ENCODE measurements at regions not wholly inside any gene's neighbourhood (a gene's known extent, or its start where the extent isn't known, plus 50 kb on each side); places are given as distances from the start of the nearest gene placed in this dataset.

DNA sequence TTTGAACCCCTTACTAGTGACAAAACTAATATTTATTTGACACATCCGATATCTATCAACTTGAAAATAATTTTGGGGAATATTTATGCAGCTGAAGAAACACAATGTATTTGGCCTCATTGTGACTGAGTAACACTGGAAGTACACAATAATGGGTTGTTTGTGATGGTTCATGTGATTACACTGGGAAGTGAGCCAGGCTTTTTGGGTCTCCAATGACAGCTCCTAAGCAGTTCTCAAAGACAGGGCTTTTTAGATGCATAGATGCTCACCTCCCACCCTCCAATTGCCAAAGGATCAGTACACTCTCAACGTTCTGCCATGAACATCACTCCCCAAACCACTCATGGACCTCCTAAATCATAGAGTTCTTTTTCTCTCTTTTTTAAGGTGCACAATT, 170.0 kb downstream of the SLC24A2 start:
- Mint-ChIP-seq H3K36me3 (no peaks in the 10 kb centered on the region), H3K4me3 (no peak overlapping the region), H3K9me3 (no peaks in the 10 kb centered on the region), H3K27me3 (peaks cover 11 to 34% (median 23%) of the 10 kb centered on the region in 5 donors), H3K4me1 (no peaks in the 10 kb centered on the region), H3K27ac (no peak overlapping the region)
- DNase-seq (no peak), ATAC-seq (no peak)
- H3K4me1 ChIP-seq (ENCODE audit: control insufficient read depth in 2 of 2, insufficient read depth in 2 of 2, low read length in 2 of 2): no peaks in the 10 kb centered on the region
- intact Hi-C loops (cut with micrococcal nuclease): no loop called here
- CTCF ChIA-PET: no interaction called here
- H3K36me3 ChIP-seq (ENCODE audit: control insufficient read depth in 2 of 3, insufficient read depth in 3 of 3, low read length in 3 of 3): no peaks in the 10 kb centered on the region
- POLR2A ChIA-PET: no interaction called here
- no peaks in the 10 kb centered on the region for H3K27me3 ChIP-seq (ENCODE audit: control insufficient read depth in 2 of 2, insufficient read depth in 2 of 2, low read length in 2 of 2)
- H3K27ac ChIP-seq (ENCODE audit: low read depth, low read length): no peak overlapping the region
- no peaks in the 10 kb centered on the region for H3K9me3 ChIP-seq (ENCODE audit: control insufficient read depth in 2 of 3, low read length in 3 of 3)
- H3K4me3 ChIP-seq (ENCODE audit: low read length): no peak overlapping the region

DNA sequence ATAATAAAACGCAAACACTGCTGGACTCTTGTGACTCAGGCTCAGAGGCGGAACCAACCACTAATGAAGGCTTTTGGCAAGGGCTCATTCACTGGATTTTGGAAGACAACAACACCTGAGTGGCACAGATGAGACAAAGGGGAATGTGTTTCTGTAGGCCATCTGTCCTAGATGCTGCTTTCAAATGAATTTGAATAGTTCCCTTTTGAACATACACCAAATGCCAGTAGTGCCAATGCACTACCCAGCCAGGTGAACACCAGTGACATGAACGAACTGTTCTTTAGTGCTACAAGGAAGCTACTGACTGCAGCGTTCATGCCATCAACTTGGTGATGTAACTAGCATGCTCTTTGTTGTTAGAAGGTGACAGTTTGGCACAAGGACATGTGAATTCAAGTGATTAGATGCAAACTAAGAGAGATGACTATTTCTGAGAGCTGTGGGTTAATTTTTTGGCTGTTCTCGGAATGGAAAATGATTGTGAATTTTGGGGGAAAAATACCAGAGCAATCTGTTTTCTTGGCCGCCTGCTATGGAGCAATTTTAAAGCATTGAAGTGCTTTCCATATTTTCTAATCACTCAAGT, 173.7 kb downstream of the SLC24A2 start:
- POLR2A ChIA-PET: no interaction called here
- no peaks in the 10 kb centered on the region for H3K36me3 ChIP-seq (ENCODE audit: control insufficient read depth in 2 of 3, insufficient read depth in 3 of 3, low read length in 3 of 3)
- ATAC-seq (no peak), DNase-seq (no peak)
- no peaks in the 10 kb centered on the region for H3K4me1 ChIP-seq (ENCODE audit: control insufficient read depth in 2 of 2, insufficient read depth in 2 of 2, low read length in 2 of 2)
- Mint-ChIP-seq H3K27me3 (peaks cover 17 to 38% (median 23%) of the 10 kb centered on the region in 5 donors), H3K4me1 (no peaks in the 10 kb centered on the region), H3K4me3 (no peak overlapping the region), H3K27ac (no peak overlapping the region), H3K9me3 (peaks cover 0 to 4% (median 0%) of the 10 kb centered on the region in 11 donors), H3K36me3 (no peaks in the 10 kb centered on the region)
- H3K27me3 ChIP-seq (ENCODE audit: control insufficient read depth in 2 of 2, insufficient read depth in 2 of 2, low read length in 2 of 2): no peaks in the 10 kb centered on the region
- intact Hi-C loops (cut with micrococcal nuclease): no loop called here
- CTCF ChIA-PET: no interaction called here
- no peak overlapping the region for H3K4me3 ChIP-seq (ENCODE audit: low read length)
- H3K27ac ChIP-seq (ENCODE audit: low read depth, low read length): no peak overlapping the region
- no peaks in the 10 kb centered on the region for H3K9me3 ChIP-seq (ENCODE audit: control insufficient read depth in 2 of 3, low read length in 3 of 3)

DNA sequence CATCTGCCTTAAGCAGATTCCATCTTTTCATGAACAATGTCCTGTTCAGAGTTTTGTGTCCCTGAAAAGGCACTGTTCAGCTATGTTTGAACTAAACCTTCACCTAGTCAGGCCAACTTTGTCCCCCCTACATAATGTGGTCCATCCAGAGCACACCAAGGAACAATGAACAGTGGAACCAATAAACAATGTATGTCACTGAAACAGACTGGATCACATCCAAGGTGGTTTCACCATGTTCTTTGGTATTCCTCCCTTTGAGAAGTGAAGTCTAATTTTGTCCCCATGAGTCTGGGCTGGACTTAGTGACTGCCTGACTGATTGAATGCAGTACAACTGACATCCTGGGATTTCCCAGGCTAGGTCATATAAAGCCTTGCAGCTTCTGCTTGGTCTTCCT, 174.5 kb downstream of the SLC24A2 start:
- Mint-ChIP-seq H3K27ac (no peak overlapping the region), H3K4me3 (no peak overlapping the region), H3K4me1 (no peaks in the 10 kb centered on the region), H3K36me3 (no peaks in the 10 kb centered on the region), H3K27me3 (peaks cover 16 to 36% (median 31%) of the 10 kb centered on the region in 5 donors), H3K9me3 (peaks cover 0 to 4% (median 0%) of the 10 kb centered on the region in 11 donors)
- no peak overlapping the region for H3K4me3 ChIP-seq (ENCODE audit: low read length)
- DNase-seq (no peak), ATAC-seq (no peak)
- H3K36me3 ChIP-seq (ENCODE audit: control insufficient read depth in 2 of 3, insufficient read depth in 3 of 3, low read length in 3 of 3): no peaks in the 10 kb centered on the region
- H3K9me3 ChIP-seq (ENCODE audit: control insufficient read depth in 2 of 3, low read length in 3 of 3): no peaks in the 10 kb centered on the region
- intact Hi-C loops (cut with micrococcal nuclease): no loop called here
- POLR2A ChIA-PET: no interaction called here
- H3K27ac ChIP-seq (ENCODE audit: low read depth, low read length): no peak overlapping the region
- CTCF ChIA-PET: no interaction called here
- H3K27me3 ChIP-seq (ENCODE audit: control insufficient read depth in 2 of 2, insufficient read depth in 2 of 2, low read length in 2 of 2): no peaks in the 10 kb centered on the region
- no peaks in the 10 kb centered on the region for H3K4me1 ChIP-seq (ENCODE audit: control insufficient read depth in 2 of 2, insufficient read depth in 2 of 2, low read length in 2 of 2)

DNA sequence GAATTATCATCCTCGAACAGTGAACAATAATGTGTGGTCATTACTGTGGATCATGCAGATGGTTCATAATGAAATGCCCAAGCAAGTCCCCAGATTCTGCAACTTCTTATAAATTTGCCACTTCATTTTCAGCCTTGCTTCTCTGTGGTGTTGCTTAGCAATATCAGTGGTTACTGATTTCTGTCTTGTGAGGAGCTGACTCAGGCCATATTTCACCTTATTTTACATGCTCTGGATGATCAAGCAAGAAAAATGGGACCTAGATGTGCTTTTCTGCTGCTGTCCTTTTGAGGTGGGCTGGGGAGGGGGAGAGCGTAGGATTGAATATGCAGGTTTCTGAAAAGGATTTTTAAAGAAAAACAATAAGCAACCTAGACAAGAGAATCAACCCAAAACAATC, 188.3 kb downstream of the SLC24A2 start:
- Mint-ChIP-seq H3K4me1 (no peaks in the 10 kb centered on the region), H3K27me3 (peaks cover 6 to 19% (median 13%) of the 10 kb centered on the region in 5 donors), H3K4me3 (no peak overlapping the region), H3K9me3 (peaks cover 0 to 4% (median 0%) of the 10 kb centered on the region in 11 donors), H3K27ac (no peak overlapping the region), H3K36me3 (no peaks in the 10 kb centered on the region)
- no peaks in the 10 kb centered on the region for H3K9me3 ChIP-seq (ENCODE audit: control insufficient read depth in 2 of 3, low read length in 3 of 3)
- DNase-seq: no peak
- no peak overlapping the region for H3K27ac ChIP-seq (ENCODE audit: low read depth, low read length)
- ATAC-seq: no peak
- ChIA-PET POLR2A (no interaction called here), CTCF (no interaction called here)
- H3K4me3 ChIP-seq (ENCODE audit: low read length): no peak overlapping the region
- H3K36me3 ChIP-seq (ENCODE audit: control insufficient read depth in 2 of 3, insufficient read depth in 3 of 3, low read length in 3 of 3): no peaks in the 10 kb centered on the region
- intact Hi-C loops (cut with micrococcal nuclease): no loop called here
- no peaks in the 10 kb centered on the region for H3K4me1 ChIP-seq (ENCODE audit: control insufficient read depth in 2 of 2, insufficient read depth in 2 of 2, low read length in 2 of 2)
- H3K27me3 ChIP-seq (ENCODE audit: control insufficient read depth in 2 of 2, insufficient read depth in 2 of 2, low read length in 2 of 2): no peaks in the 10 kb centered on the region

DNA sequence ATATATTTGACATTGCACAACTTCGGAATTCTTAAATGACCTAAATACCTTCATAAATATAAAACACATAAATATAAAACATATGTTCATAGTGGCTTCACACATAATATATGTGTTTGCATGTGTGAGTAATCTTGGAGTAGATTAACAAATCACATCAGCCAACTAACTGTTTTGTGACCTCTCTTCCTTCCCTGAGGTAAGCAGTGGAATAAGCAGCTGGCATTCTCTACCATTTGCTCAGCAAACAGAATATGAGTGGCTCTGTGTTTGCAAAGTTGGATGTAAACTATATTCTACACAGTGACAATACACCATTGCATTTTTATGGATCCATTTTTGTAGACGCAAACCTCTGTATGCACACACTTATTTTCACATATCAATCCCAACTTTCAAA, 189.9 kb downstream of the ACER2 start:
- H3K4me1 ChIP-seq (ENCODE audit: control insufficient read depth in 2 of 2, insufficient read depth in 2 of 2, low read length in 2 of 2): no peaks in the 10 kb centered on the region
- no peak overlapping the region for H3K27ac ChIP-seq (ENCODE audit: low read depth, low read length)
- DNase-seq (no peak), ATAC-seq (no peak)
- no peak overlapping the region for H3K4me3 ChIP-seq (ENCODE audit: low read length)
- H3K27ac Mint-ChIP-seq: no peak overlapping the region
- peaks cover 0 to 3% of the 10 kb centered on the region in 2 donors for H3K27me3 ChIP-seq (ENCODE audit: control insufficient read depth in 2 of 2, insufficient read depth in 2 of 2, low read length in 2 of 2)
- intact Hi-C loops (cut with micrococcal nuclease): no loop called here
- H3K36me3 ChIP-seq (ENCODE audit: control insufficient read depth in 2 of 3, insufficient read depth in 3 of 3, low read length in 3 of 3): no peaks in the 10 kb centered on the region
- peaks cover 0 to 4% (median 0%) of the 10 kb centered on the region in 11 donors for H3K9me3 Mint-ChIP-seq
- no peaks in the 10 kb centered on the region for H3K36me3 Mint-ChIP-seq
- H3K27me3 Mint-ChIP-seq: peaks cover 6 to 27% (median 17%) of the 10 kb centered on the region in 5 donors
- no peaks in the 10 kb centered on the region for H3K9me3 ChIP-seq (ENCODE audit: control insufficient read depth in 2 of 3, low read length in 3 of 3)
- no peaks in the 10 kb centered on the region for H3K4me1 Mint-ChIP-seq
- no peak overlapping the region for H3K4me3 Mint-ChIP-seq
- POLR2A ChIA-PET: no interaction called here
- CTCF ChIA-PET: no interaction called here

DNA sequence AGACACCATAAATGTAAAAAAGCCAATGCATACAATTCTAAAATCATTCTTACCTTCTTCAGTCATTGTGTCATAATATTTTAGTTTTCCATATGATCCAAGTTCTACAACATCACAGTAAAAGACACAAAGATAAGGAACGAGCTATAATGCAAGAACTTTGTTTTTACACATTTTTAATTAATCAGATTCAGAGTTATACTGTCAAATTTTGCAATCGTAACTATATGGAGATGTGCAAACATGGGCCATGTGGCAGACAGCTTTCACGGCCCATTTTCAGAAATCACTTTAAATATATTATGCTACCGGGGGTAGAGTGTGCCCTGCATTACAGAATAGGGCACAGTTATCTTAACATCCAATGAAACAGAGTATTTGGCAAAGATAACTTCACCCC, 188.4 kb downstream of the ACER2 start:
- H3K9me3 ChIP-seq (ENCODE audit: control insufficient read depth in 2 of 3, low read length in 3 of 3): no peaks in the 10 kb centered on the region
- ATAC-seq: no peak
- no peak for DNase-seq
- H3K36me3 ChIP-seq (ENCODE audit: control insufficient read depth in 2 of 3, insufficient read depth in 3 of 3, low read length in 3 of 3): no peaks in the 10 kb centered on the region
- peaks cover 5 to 30% (median 20%) of the 10 kb centered on the region in 5 donors for H3K27me3 Mint-ChIP-seq
- no peak overlapping the region for H3K27ac Mint-ChIP-seq
- H3K4me3 Mint-ChIP-seq: no peak overlapping the region
- H3K36me3 Mint-ChIP-seq: no peaks in the 10 kb centered on the region
- intact Hi-C loops (cut with micrococcal nuclease): no loop called here
- H3K4me3 ChIP-seq (ENCODE audit: low read length): no peak overlapping the region
- H3K9me3 Mint-ChIP-seq: peaks cover 0 to 4% (median 0%) of the 10 kb centered on the region in 11 donors
- H3K27ac ChIP-seq (ENCODE audit: low read depth, low read length): no peak overlapping the region
- ChIA-PET POLR2A (no interaction called here), CTCF (no interaction called here)
- peaks cover 0 to 3% of the 10 kb centered on the region in 2 donors for H3K27me3 ChIP-seq (ENCODE audit: control insufficient read depth in 2 of 2, insufficient read depth in 2 of 2, low read length in 2 of 2)
- H3K4me1 ChIP-seq (ENCODE audit: control insufficient read depth in 2 of 2, insufficient read depth in 2 of 2, low read length in 2 of 2): no peaks in the 10 kb centered on the region
- H3K4me1 Mint-ChIP-seq: no peaks in the 10 kb centered on the region

DNA sequence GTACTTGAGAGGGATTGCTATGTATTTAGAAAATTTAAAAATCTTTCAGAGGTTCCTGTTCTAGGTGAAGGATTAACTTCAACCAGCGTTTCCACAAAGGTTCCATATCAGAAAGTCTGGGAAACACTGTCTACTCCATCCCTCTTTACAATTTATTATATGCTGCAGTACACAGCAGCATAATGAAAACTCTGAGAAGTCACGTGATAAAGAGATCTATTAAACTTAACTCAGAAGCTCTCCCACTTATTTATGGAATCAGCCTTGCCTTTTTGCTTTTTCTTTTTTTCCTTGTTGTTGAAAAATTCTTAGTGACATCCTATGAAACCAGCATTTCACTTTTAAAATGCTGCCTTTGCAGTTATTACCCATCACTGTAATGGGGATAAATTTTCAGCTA, 186.2 kb downstream of the ACER2 start:
- POLR2A ChIA-PET: no interaction called here
- ATAC-seq: no peak

More for the DNA sequence above, 186.2 kb downstream of the ACER2 start:
- no peaks in the 10 kb centered on the region for H3K36me3 ChIP-seq (ENCODE audit: control insufficient read depth in 2 of 3, insufficient read depth in 3 of 3, low read length in 3 of 3)
- no peaks in the 10 kb centered on the region for H3K4me1 Mint-ChIP-seq
- intact Hi-C loops (cut with micrococcal nuclease): no loop called here
- peaks cover 0 to 3% of the 10 kb centered on the region in 2 donors for H3K27me3 ChIP-seq (ENCODE audit: control insufficient read depth in 2 of 2, insufficient read depth in 2 of 2, low read length in 2 of 2)
- CTCF ChIA-PET: no interaction called here
- no peaks in the 10 kb centered on the region for H3K9me3 ChIP-seq (ENCODE audit: control insufficient read depth in 2 of 3, low read length in 3 of 3)
- no peaks in the 10 kb centered on the region for H3K4me1 ChIP-seq (ENCODE audit: control insufficient read depth in 2 of 2, insufficient read depth in 2 of 2, low read length in 2 of 2)
- no peak for DNase-seq
- H3K4me3 Mint-ChIP-seq: no peak overlapping the region
- no peak overlapping the region for H3K4me3 ChIP-seq (ENCODE audit: low read length)
- no peak overlapping the region for H3K27ac ChIP-seq (ENCODE audit: low read depth, low read length)
- peaks cover 0 to 2% (median 0%) of the 10 kb centered on the region in 11 donors for H3K9me3 Mint-ChIP-seq
- H3K27me3 Mint-ChIP-seq: peaks cover 10 to 36% (median 31%) of the 10 kb centered on the region in 5 donors
- no peaks in the 10 kb centered on the region for H3K36me3 Mint-ChIP-seq
- no peak overlapping the region for H3K27ac Mint-ChIP-seq
